ENCODE measurements at regions not wholly inside any gene's neighbourhood (a gene's known extent, or its start where the extent isn't known, plus 50 kb on each side); places are given as distances from the start of the nearest gene placed in this dataset.

DNA sequence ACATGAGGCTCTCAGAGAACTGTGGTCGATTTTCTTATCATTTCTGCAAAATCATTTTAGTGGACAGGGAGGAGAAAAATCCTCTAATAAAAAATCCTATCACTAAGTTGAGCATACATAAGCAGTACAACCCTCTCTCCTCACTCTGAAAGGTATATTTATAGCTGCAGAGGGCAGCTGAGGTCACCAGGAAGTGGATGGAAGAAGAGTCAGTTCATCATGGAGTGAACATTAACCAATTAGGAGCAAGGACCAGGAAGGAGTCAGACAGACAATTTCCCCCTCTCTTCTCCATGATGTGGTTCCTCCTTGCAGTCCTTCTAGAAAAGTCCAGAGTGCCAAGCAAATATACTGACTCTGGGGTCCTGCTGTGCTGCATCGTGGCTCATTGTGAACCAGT, 253.7 kb downstream of the TOX3 start:
- no peak for TF ChIP-seq ZFX (CRISPR knock-in tag; IDR thresholded peaks at IDR 0.05; ENCODE audit: low read depth)
- TF ChIP-seq ZFYVE20 (CRISPR knock-in tag; IDR thresholded peaks at IDR 0.05; ENCODE audit: borderline replicate concordance, low read depth), result no peak
